ENCODE measurements at regions not wholly inside any gene's neighbourhood (a gene's known extent, or its start where the extent isn't known, plus 50 kb on each side); places are given as distances from the start of the nearest gene placed in this dataset.

GRCh38 chr2:152251211-152251610 lies 75.6 kb upstream of the STAM2 start:
- no peak for TF ChIP-seq ZNF211 (tag by site-specific recombination; IDR thresholded peaks at IDR 0.05; ENCODE audit: low read depth)
- TF ChIP-seq MYNN (tag by site-specific recombination; IDR thresholded peaks at IDR 0.05; ENCODE audit: borderline replicate concordance), result no peak
- TF ChIP-seq ZNF580 (tag by site-specific recombination; IDR thresholded peaks at IDR 0.05), result no peak
- TF ChIP-seq ZSCAN30 (tag by site-specific recombination; IDR thresholded peaks at IDR 0.05), result no peak
- TF ChIP-seq ZNF175 (tag by site-specific recombination; IDR thresholded peaks at IDR 0.05), result no peak
- no peak for TF ChIP-seq CTCF (tag by site-specific recombination; IDR thresholded peaks at IDR 0.05)
- no peak for TF ChIP-seq ZNF561 (tag by site-specific recombination; IDR thresholded peaks at IDR 0.05; ENCODE audit: borderline replicate concordance)

Data from HEK293 (cell line).